Smooth muscle cell (in vitro differentiated cells): ENCODE measurements at regions not wholly inside any gene's neighbourhood (a gene's known extent, or its start where the extent isn't known, plus 50 kb on each side); places are given as distances from the start of the nearest gene placed in this dataset.

Source experiments
- DNase-seq: peaks from one replicate; lab custom pipeline; 2025; ENCODE audit not compliant: unreplicated experiment; lab: John Stamatoyannopoulos, UW
- H2AFZ ChIP-seq: fragments of 200-600 bp; sonication (generic); 2 replicates; pipeline ENCODE4 v1.6.0; 2016; ENCODE audit warnings: antibody characterized with exemption, low read depth, mild to moderate bottlenecking
- H3F3A ChIP-seq: fragments of 200-600 bp; sonication (generic); 2 replicates; pipeline ENCODE4 v1.6.0; 2017; ENCODE audit warnings: antibody characterized with exemption, low read depth
- H3K27ac ChIP-seq: fragments of 200-600 bp; sonication (generic); 2 replicates; pipeline ENCODE4 v1.5.1; 2016; ENCODE audit warnings: low read depth, mild to moderate bottlenecking
- H3K27me3 ChIP-seq: fragments of 200-600 bp; sonication (generic); 2 replicates; pipeline ENCODE4 v1.6.1; 2016; ENCODE audit warnings: low read depth, mild to moderate bottlenecking
- H3K36me3 ChIP-seq: fragments of 200-600 bp; sonication (generic); 2 replicates; pipeline ENCODE4 v1.5.1; 2016; ENCODE audit warnings: low read depth
- H3K4me1 ChIP-seq: fragments of 200-600 bp; sonication (generic); 2 replicates; pipeline ENCODE4 v1.5.1; 2016; ENCODE audit warnings: low read depth
- H3K4me2 ChIP-seq: fragments of 200-600 bp; sonication (generic); 2 replicates; pipeline ENCODE4 v1.6.0; 2016; ENCODE audit warnings: mild to moderate bottlenecking
- H3K4me3 ChIP-seq: fragments of 200-600 bp; sonication (generic); 2 replicates; pipeline ENCODE4 v1.5.1; 2016; ENCODE audit warnings: mild to moderate bottlenecking
- H3K79me2 ChIP-seq: fragments of 200-600 bp; sonication (generic); 2 replicates; pipeline ENCODE4 v1.6.0; 2016; ENCODE audit warnings: low read depth, mild to moderate bottlenecking
- H3K9ac ChIP-seq: fragments of 200-600 bp; sonication (generic); 2 replicates; pipeline ENCODE4 v1.6.0; 2016; ENCODE audit warnings: low read depth
- H3K9me3 ChIP-seq: fragments of 200-600 bp; sonication (generic); replicated peaks from 2 replicates; pipeline ENCODE4 v1.5.1; 2016; ENCODE audit warnings: low read depth
- H4K20me1 ChIP-seq: fragments of 200-600 bp; sonication (generic); 2 replicates; pipeline ENCODE4 v1.6.0; 2016; ENCODE audit warnings: low read depth
- WGBS: methylation state at CpG from one replicate; pipeline ENCODE4 v1.1.7; 2016; ENCODE audit warnings: low lambda C conversion rate; 5-methylcytosine and 5-hydroxymethylcytosine counted together
- TF ChIP-seq, protein P1 (sequence below): fragments of 200-600 bp; sonication (generic); IDR thresholded peaks from 2 replicates; pipeline ENCODE4 v1.5.1; 2017; ENCODE audit warnings: borderline replicate concordance, mild to moderate bottlenecking, antibody characterized with exemption; ENCODE audit not compliant: insufficient read depth, poor library complexity, severe bottlenecking

DNA sequence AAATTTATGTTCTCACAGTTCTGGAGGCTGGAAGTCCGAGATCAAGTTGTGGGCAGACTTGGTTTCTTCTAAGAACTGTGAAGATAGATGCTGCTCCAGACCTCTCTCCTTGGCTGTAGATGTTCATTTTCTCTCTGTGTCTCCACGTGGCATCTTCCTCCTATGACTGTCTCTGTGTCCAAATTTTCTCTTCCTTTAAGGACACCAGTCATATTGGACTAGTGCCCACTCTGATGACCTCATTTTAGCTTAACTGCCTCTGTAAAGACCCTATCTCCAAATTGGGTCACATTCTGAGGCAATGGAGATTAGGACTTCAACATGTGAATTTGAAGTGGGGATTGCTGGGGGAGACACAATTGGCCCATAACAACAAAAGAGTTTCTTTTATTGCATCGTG is 125.3 kb upstream of the ETS2 start:
- H3K27ac ChIP-seq: peak overlapping the region; percentile 89
- peaks cover 27% of the 10 kb centered on the region for H3F3A ChIP-seq
- no peaks in the 10 kb centered on the region for H3K36me3 ChIP-seq
- no peaks in the 10 kb centered on the region for H3K27me3 ChIP-seq
- peak overlapping the region; percentile 58 for H3K4me2 ChIP-seq
- no peaks in the 10 kb centered on the region for H3K9me3 ChIP-seq
- no peak overlapping the region for H2AFZ ChIP-seq
- no peak overlapping the region for H3K4me3 ChIP-seq
- H3K9ac ChIP-seq: peak overlapping the region; percentile 49
- H3K4me1 ChIP-seq: peaks cover 19% of the 10 kb centered on the region
- no peaks in the 10 kb centered on the region for H3K79me2 ChIP-seq
- TF ChIP-seq, protein P1, sequence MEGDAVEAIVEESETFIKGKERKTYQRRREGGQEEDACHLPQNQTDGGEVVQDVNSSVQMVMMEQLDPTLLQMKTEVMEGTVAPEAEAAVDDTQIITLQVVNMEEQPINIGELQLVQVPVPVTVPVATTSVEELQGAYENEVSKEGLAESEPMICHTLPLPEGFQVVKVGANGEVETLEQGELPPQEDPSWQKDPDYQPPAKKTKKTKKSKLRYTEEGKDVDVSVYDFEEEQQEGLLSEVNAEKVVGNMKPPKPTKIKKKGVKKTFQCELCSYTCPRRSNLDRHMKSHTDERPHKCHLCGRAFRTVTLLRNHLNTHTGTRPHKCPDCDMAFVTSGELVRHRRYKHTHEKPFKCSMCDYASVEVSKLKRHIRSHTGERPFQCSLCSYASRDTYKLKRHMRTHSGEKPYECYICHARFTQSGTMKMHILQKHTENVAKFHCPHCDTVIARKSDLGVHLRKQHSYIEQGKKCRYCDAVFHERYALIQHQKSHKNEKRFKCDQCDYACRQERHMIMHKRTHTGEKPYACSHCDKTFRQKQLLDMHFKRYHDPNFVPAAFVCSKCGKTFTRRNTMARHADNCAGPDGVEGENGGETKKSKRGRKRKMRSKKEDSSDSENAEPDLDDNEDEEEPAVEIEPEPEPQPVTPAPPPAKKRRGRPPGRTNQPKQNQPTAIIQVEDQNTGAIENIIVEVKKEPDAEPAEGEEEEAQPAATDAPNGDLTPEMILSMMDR: no peak
- DNase-seq: no peak
- 23% methylated on average over 3 of the region's 3 CpGs for WGBS
- H4K20me1 ChIP-seq: no peaks in the 10 kb centered on the region

DNA sequence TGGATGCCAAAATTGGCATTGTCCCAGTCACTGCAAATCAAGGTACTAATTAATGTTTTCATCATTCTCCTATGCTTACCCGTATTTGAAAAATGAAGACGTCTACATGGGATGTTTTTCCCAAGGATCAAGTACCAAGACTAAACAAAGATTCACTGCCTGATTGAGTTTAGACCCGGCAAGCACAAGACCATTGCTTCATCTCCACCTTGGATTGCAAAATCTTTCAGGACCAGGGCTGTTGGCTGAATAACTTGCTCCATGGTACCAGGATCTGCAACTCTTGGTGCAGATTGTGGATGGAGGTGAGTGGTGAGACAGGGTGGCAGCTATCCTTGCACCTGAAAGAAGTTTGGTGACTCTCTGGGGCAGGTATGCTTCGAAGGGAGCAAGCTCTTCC is 122.5 kb upstream of the ETS2 start:
- Histone ChIP-seq H3K4me1 (peaks cover 11% of the 10 kb centered on the region), H3K9ac (no peak overlapping the region), H3K4me3 (no peak overlapping the region), H3F3A (peaks cover 23% of the 10 kb centered on the region), H3K36me3 (no peaks in the 10 kb centered on the region), H3K4me2 (no peak overlapping the region), H3K9me3 (no peaks in the 10 kb centered on the region), H3K79me2 (no peaks in the 10 kb centered on the region), H3K27me3 (no peaks in the 10 kb centered on the region), H3K27ac (no peak overlapping the region), H4K20me1 (no peaks in the 10 kb centered on the region), H2AFZ (no peak overlapping the region)
- TF ChIP-seq, protein P1: no peak
- 74% methylated on average over 4 of the region's 4 CpGs for WGBS
- no peak for DNase-seq

DNA sequence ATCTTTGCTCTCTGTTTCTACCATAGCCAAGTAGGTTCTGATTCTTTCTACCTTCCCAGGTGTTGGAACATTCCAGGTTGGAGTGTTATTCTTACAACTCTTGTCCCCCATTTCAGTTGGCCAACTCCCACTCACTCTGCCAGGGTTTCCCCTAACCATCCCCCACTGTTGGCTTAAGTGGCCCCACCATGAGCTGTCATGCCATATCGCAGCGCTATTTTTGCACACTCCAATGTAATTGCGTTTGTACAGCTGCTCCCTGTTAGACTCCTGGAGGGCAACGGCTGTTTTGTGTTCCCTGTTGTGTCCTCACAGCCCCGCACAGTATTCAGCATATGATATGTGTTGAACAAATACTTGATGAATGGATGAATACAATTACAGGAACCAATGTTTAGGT is 117.7 kb upstream of the ETS2 start:
- Histone ChIP-seq H3K36me3 (no peaks in the 10 kb centered on the region), H2AFZ (no peak overlapping the region), H3K27ac (no peak overlapping the region), H3K4me1 (no peaks in the 10 kb centered on the region), H3K9ac (no peak overlapping the region), H4K20me1 (no peaks in the 10 kb centered on the region), H3K9me3 (no peaks in the 10 kb centered on the region), H3K4me3 (no peak overlapping the region), H3K4me2 (no peak overlapping the region), H3F3A (no peaks in the 10 kb centered on the region), H3K27me3 (no peaks in the 10 kb centered on the region), H3K79me2 (no peaks in the 10 kb centered on the region)
- WGBS: 95% methylated on average over 5 of the region's 5 CpGs
- DNase-seq: no peak
- TF ChIP-seq, protein P1: no peak

DNA sequence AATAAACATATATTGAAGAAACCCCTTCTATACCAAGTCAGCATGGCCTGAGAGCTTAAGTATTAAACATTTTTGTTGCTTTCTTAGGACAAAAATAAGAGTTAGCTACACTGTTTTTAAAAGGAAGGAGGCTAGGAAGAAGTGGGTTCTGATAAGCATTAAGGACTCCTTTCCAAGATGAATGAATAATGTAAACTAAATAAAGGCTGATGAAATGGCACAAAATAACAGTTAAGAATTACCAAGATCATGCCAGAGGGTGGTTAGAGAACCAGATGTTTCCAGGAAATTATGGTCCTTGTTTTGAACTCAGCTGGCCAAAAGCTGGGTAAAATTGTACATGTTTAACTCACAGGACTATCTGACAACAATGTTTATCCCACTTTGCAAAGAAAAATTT is 114.1 kb upstream of the ETS2 start:
- Histone ChIP-seq H3K9ac (no peak overlapping the region), H3F3A (no peaks in the 10 kb centered on the region), H2AFZ (peak overlapping the region; percentile 76), H4K20me1 (no peaks in the 10 kb centered on the region), H3K36me3 (no peaks in the 10 kb centered on the region), H3K4me3 (no peak overlapping the region), H3K4me2 (no peak overlapping the region), H3K27me3 (no peaks in the 10 kb centered on the region), H3K4me1 (no peaks in the 10 kb centered on the region), H3K79me2 (no peaks in the 10 kb centered on the region), H3K9me3 (no peaks in the 10 kb centered on the region), H3K27ac (no peak overlapping the region)
- TF ChIP-seq, protein P1: no peak
- no peak for DNase-seq
